GM21529 (cell line): ENCODE measurements at regions not wholly inside any gene's neighbourhood (a gene's known extent, or its start where the extent isn't known, plus 50 kb on each side); places are given as distances from the start of the nearest gene placed in this dataset.
"Not testable (repeated sequence)": the region's sequence is repeated elsewhere in the genome, so short reads cannot be mapped to it uniquely, and the experiment has no call there.

Experiments
- ATAC-seq: cut with Tn5 transposase; IDR thresholded peaks from one replicate; pipeline ENCODE4 v1.9.1; 2021; ENCODE audit not compliant: unreplicated experiment

DNA sequence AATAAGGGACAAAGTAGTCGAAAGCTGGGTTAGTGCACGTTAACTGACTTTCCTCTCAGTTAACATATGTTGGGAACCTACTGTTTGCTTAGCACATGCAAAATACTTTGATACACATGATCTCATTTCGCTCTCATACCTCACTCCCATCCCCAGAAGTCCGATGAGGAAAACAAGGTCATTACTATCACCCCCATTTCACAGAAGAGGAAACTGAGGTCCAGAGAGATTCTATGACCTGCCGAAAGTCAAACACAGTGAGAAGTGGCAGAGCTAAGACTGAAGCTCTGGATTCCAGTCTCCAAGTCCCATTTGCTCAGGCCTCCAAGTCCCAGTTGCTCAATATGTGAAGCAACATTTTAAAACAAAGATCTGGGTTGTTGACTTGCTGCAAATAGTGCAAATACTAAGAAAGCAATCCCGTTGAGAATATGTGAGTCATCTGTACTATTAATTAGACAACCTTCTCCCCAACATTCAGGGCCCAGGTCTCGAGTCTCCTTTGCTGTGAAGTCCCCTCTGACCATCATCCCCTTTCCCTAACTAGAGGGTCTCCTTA, 170.6 kb upstream of the PWP1 start:
- ATAC-seq = no peak

DNA sequence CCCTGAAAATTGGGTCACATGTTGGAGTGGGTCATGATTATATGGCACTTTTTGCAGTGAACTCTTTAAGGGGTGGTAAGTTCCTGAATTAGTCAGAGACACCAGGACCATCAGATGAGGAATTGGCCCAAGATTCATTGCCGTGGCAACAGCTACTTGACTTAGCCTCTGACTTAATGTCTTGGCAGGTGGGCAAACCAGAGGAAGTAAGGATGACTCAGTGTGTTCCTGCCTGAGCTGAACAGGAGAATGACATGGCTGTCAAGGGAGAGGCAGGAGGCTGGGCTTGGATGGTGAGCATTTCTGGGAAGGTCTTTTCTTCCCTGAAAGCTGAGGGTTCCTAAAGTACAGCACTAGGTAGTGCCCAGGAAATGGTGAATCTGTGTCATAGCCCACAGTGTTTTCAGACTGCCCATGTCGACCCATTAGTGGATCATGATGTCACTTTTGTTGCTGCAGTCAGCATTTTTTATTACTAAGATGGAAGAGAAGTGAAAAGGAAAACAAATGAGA, 170.1 kb upstream of the PWP1 start:
- peak; percentile 47 for ATAC-seq

DNA sequence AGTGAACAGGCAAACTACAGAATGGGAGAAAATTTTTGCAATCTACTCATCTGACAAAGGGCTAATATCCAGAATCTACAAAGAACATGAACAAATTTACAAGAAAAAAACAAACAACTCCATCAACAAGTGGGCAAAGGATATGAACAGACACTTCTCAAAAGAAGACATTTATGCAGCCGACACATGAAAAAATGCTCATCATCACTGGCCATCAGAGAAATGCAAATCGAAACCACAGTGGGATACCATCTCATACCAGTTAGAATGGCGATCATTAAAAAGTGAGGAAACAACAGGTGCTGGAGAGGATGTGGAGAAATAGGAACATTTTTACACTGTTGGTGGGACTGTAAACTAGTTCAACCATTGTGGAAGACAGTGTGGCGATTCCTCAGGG, 167.8 kb upstream of the PWP1 start:
- ATAC-seq = not testable (repeated sequence)

DNA sequence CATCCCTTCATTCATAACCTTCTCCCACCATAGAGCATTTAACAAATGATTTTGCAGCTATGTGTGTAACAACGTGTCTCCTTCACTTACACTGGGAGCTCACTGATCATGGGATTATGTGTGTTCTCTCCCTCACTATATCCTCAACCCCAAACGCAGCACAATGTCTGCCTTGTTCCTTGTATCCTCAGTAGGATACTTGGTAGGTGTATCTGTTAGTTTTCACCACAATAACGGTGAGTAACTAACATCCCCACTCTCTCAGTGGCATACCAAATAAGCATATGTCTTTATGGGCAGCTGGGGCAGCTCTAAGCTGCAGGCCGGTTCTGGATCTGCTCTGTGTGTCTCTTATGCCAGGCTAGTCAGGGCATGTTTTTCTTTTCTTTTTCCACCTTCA, 166.7 kb upstream of the PWP1 start:
- ATAC-seq = no peak

DNA sequence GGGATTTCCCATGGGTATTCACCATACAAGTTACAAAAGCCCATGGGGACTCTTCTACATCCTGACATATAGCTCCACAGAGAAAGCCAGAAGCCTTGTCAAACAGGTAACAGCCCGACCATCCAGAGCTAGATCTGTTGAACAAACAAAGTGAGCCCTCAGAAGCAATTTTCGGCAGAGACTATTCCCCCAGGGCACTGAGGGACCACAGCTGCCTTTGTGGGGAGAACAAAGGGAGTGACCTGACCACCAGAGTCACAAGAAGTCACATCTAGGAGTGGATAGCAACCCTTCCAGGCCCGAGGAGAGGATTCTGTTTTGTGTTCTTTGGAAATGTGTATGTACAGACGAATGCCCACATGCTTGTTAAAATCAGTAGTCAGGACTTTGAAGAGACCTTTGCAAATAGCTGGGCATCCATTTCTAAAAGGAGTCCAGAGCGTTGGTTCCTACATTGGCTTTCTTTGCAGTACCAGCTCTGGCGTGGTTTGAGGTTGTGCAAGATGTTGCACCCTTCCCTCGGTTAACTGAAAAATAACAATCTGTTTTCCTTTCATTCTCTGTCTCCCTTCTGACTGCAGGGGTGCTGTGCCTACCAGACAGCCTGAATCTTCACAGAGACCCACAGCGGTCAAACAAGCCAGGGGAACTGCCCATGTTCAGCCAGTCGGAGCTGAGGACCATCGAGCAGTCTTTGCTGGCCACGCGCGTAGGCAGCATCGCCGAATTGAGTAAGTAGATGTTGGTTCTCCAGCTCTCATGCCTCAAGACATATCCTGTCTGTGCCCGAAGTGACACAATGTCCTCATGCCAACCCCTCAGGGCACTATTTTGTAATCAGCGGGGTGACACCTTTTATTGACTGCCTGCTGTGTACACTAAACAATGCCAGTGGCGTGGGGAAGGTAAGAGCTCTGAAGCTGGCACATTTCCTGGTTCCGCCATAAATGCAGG, 165.4 kb upstream of the PWP1 start:
- no peak for ATAC-seq

DNA sequence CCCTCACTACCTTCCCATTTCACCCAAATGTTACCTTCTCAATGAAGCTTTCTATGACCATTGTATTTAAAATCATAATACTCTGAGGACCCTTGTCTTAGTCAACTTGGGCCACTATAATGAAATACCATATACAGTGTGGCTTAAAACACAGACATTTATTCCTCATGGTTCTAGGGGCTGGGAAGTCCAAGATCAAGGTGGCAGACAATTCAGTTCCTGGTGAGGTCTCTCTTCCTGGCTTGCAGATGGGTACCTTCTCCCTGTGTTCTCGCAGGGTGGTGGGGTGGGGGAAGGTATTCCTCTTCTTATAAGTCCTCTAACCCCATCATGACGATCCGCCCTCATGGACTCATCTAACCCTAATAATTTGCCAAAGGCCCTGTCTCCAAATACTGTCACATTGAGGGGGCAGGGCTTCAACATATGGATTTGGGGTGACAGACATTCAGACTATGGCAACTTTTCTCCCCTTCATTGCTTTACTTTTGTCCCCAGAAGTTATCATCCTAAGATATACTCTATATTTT, 163.7 kb upstream of the PWP1 start:
- ATAC-seq = no peak

GRCh38 chr12:107522692-107523477, 162.7 kb upstream of the PWP1 start:
- no peak for ATAC-seq

DNA sequence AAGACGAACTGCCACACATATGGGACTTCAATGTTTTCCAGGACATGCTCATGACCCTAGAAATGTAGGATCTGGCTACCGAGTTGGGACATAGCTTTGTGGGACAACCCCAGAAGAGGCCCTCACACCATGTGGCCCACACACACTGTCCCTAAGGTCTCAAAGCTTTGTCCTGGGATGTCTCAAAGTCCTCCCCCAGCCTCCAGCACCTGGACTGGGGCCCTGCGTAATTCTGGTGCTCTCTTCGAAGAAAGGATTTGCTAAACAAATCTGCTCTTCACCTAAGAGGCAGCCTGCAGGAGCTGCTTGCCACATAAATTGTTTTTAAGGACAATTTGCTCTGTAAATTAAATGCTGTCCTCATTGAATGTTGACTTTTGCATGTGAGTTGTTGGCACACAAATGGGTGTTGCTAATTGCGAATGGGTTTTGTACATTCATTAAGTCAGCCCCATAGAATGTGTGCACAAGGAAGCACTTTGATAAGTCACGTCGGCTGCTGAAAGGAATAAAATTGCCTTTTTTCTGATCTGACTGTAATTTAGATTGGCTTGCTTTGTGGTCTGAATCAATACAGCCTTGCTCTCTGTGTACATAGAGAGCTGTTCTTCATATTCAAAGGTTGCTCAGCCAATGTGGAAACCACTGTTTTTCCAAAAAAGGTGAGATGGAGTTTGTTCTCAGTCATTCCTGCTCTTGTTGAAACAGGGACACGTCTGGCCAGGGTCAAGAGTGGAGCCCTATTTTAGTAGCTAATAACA, 161.6 kb upstream of the PWP1 start:
- ATAC-seq = no peak

- ATAC-seq = no peak
Observed at GRCh38 chr12:107525063-107525718, 160.4 kb upstream of the PWP1 start.

- no peak for ATAC-seq
Observed at GRCh38 chr12:107525719-107526554, 159.7 kb upstream of the PWP1 start.

- no peak for ATAC-seq
Observed at GRCh38 chr12:107526555-107527180, 158.9 kb upstream of the PWP1 start.

GRCh38 chr12:107528731-107529365, 156.8 kb upstream of the PWP1 start:
- no peak for ATAC-seq

GRCh38 chr12:107529991-107530390, 155.6 kb upstream of the PWP1 start:
- ATAC-seq = no peak

DNA sequence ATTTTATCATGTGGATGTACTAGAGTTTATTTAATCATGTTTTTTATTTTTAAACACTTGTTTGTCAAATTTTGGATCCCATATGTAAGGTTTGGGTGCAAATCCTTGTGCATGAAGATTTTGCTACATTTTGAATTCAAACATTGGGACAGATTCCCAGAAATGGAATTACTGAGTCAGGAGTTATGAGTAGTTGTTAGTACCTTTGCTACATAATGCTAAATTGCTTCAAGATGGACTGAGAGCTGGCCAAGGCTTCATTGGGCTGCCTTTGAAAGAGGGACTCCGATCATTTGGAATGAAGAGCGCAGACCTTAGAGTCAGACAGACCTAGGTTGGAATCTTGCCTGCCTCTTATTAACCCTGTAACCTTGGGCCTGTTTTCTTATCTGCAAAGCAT, 154.9 kb upstream of the PWP1 start:
- ATAC-seq = no peak

DNA sequence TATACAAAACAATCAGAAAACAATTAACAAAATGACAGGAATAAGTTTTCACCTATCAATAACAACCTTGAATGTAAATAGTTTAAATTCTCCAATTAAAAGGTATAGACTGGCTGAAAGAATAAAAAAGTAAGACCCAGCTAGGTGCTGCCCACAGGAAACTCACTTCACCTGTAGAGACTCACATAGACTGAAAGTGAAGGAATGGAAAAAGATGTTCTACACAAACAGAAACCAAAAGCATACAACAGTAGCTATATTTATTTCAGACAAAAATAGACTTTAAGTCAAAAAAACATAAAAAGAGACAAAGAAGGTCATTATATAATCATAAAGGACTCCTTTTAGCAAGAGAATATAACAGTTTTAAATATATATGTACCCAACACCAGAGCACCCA, 152.4 kb upstream of the PWP1 start:
- ATAC-seq = peak; percentile 93

- ATAC-seq = no peak
Observed at GRCh38 chr12:107536613-107537012, 149.0 kb upstream of the PWP1 start.

DNA sequence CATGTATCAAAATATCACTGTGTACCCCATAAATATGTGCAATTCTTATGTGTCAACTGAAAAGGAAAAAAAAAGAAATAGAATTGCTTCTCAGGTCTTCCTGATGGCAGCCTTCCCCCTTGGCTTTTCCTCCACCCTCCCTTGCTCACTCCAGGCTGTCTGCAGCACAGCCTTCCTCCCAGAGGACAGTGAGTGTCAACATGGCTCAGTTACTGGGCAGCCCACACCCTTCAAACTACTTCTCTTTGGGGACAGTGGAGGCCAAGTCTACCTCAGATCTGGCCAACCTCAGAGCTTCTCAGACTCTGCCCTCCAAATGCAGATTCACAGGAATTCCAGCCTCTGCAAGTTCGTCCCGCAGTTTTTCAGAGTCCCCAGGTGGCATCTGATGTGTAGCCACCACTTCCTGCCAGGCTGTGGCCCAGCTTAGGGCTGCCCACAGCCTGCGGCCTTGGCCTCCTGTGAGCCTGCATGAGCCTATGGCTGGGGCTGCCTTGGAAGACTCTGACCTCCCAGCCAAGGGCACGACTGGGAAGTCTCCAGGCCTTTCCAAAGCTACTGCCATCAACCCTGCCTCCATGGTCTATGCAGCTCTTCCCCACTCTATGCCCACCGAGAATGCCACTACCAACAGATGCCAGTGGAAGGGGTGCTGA, 148.0 kb upstream of the PWP1 start:
- ATAC-seq = no peak
